ENCODE measurements at regions not wholly inside any gene's neighbourhood (a gene's known extent, or its start where the extent isn't known, plus 50 kb on each side); places are given as distances from the start of the nearest gene placed in this dataset.

- TF ChIP-seq EZH2 (IDR thresholded peaks at IDR 0.05; ENCODE audit: borderline replicate concordance, low read length) (no peak), CTCF (conservative IDR thresholded peaks at IDR 0.05 in 1 of 2, IDR thresholded peaks at IDR 0.05 in 1 of 2; ENCODE audit: extremely low read depth in 1 of 2, insufficient read depth in 1 of 2, low read depth in 1 of 2, low read length in 2 of 2) (no peak)
Measured at GRCh38 chr4:134632056-134632455, 430.5 kb upstream of the PABPC4L start.

Data from mammary epithelial cell (primary cell).